GM12878 (cell line): ENCODE measurements at regions not wholly inside any gene's neighbourhood (a gene's known extent, or its start where the extent isn't known, plus 50 kb on each side); places are given as distances from the start of the nearest gene placed in this dataset.

Experiments
- ATAC-seq: fragments of 200-7000 bp; cut with Tn5 transposase; 3 replicates; pipeline ENCODE4 v1.9.1; 2020; ENCODE audit warnings: mild to moderate bottlenecking, moderate library complexity
- BruUV-seq: library from RNA; stranded (reverse); fragments of 400-500 nt; replicated peaks from 2 replicates; lab custom pipeline; 2021; lab: Mats Ljungman, UMichigan
- CTCF ChIA-PET: fragments of 300-600 bp; sonication (Branson Sonifier 250); formaldehyde crosslinking; extraction: SDS; loops from one replicate; lab custom pipeline; 2021; ENCODE audit warnings: inconsistent platforms; lab: Yijun Ruan, JAX
- POLR2A ChIA-PET: fragments of 350-600 bp; formaldehyde crosslinking; extraction: SDS; loops from one replicate; lab custom pipeline; 2021; ENCODE audit warnings: inconsistent platforms; lab: Charles Lee
- RAD21 ChIA-PET: fragments of 300-600 bp; sonication (Branson Sonifier 250); formaldehyde crosslinking; loops from one replicate; lab custom pipeline; 2023; ENCODE audit warnings: antibody characterized with exemption; ENCODE audit not compliant: unreplicated experiment; lab: Charles Lee
- SMC1A ChIA-PET: fragments of 300-600 bp; sonication (Branson Sonifier 250); formaldehyde crosslinking; loops from one replicate; lab custom pipeline; 2023; ENCODE audit not compliant: unreplicated experiment, uncharacterized antibody; lab: Charles Lee
- DNase-seq: peaks from one replicate; pipeline ENCODE4 v3.0.0-alpha.2; 2011; ENCODE audit warnings: low read depth, low spot score
- FAIRE-seq: peaks from 3 replicates; lab custom pipeline; 2011; peaks lifted over from hg19 to GRCh38; lab: Jason Lieb, UNC
- H2AFZ ChIP-seq: 2 replicates; pipeline ENCODE4 v1.6.0; 2011; ENCODE audit warnings: low read depth, low read length, control low read depth; ENCODE audit not compliant: control insufficient read depth
- H3K27ac ChIP-seq: 2 replicates; pipeline ENCODE4 v1.5.1; 2011; ENCODE audit warnings: control low read depth; ENCODE audit not compliant: control insufficient read depth, insufficient read depth
- H3K27me3 ChIP-seq, 2 experiments: replicated peaks in 1 of 2; 2 replicates each; pipeline versions ENCODE4 v1.6.0 to v1.6.1; 2011; ENCODE audit warnings: low read length in 1 of 2; ENCODE audit not compliant: control insufficient read depth in 2 of 2, insufficient read depth in 2 of 2
- H3K36me3 ChIP-seq, 2 experiments: 2 replicates each; pipeline ENCODE4 v1.5.1; 2011; ENCODE audit warnings: low read length in 1 of 2; ENCODE audit not compliant: control insufficient read depth in 2 of 2, insufficient read depth in 2 of 2
- H3K4me1 ChIP-seq: 2 replicates; pipeline ENCODE4 v1.6.1; 2011; ENCODE audit warnings: mild to moderate bottlenecking, low read length, moderate library complexity, mixed read lengths; ENCODE audit not compliant: control insufficient read depth, insufficient read depth
- H3K4me2 ChIP-seq: 2 replicates; pipeline ENCODE4 v1.6.0; 2011; ENCODE audit warnings: control low read depth; ENCODE audit not compliant: control insufficient read depth, insufficient read depth
- H3K4me3 ChIP-seq: fragments of 200-600 bp; sonication (generic); 2 replicates; pipeline ENCODE4 v1.5.1; 2016
- H3K79me2 ChIP-seq: 2 replicates; pipeline ENCODE4 v1.6.0; 2011; ENCODE audit warnings: low read length; ENCODE audit not compliant: control insufficient read depth, insufficient read depth
- H3K9ac ChIP-seq: 2 replicates; pipeline ENCODE4 v1.8.0; 2011; ENCODE audit warnings: low read length, control low read depth, mixed read lengths; ENCODE audit not compliant: control insufficient read depth, insufficient read depth
- H3K9me3 ChIP-seq: replicated peaks from 3 replicates; pipeline ENCODE4 v1.5.1; 2011; ENCODE audit warnings: mild to moderate bottlenecking, low read length; ENCODE audit not compliant: control insufficient read depth, insufficient read depth
- H4K20me1 ChIP-seq: 2 replicates; pipeline ENCODE4 v1.6.0; 2011; ENCODE audit not compliant: control insufficient read depth, insufficient read depth
- EED ChIP-seq: sonication (generic); IDR thresholded peaks from 2 replicates; pipeline ENCODE4 v1.6.1; 2016; ENCODE audit warnings: antibody characterized with exemption, low read depth
- JUND ChIP-seq: IDR thresholded peaks from 2 replicates; pipeline ENCODE4 v1.6.1; 2012; ENCODE audit warnings: low read depth, mild to moderate bottlenecking, low read length, improper control_type of control experiment, moderate library complexity
- KAT2A ChIP-seq: conservative IDR thresholded peaks from 2 replicates; pipeline ENCODE4 v1.6.1; 2011; ENCODE audit warnings: low read depth, low read length; ENCODE audit not compliant: control insufficient read depth
- MLLT1 ChIP-seq: fragments of 450-650 bp; IDR thresholded peaks from 2 replicates; pipeline ENCODE4 v1.6.1; 2016; ENCODE audit warnings: mild to moderate bottlenecking
- NFXL1 ChIP-seq: fragments of 450-650 bp; IDR thresholded peaks from 2 replicates; pipeline ENCODE4 v1.6.1; 2017; ENCODE audit warnings: antibody characterized with exemption, mild to moderate bottlenecking, borderline replicate concordance
- NRF1 ChIP-seq: conservative IDR thresholded peaks from 2 replicates; pipeline ENCODE4 v1.6.1; 2011; ENCODE audit warnings: mild to moderate bottlenecking, low read depth, low read length, improper control_type of control experiment
- POLR2AphosphoS2 ChIP-seq: IDR thresholded peaks from 2 replicates; pipeline ENCODE4 v1.6.1; 2011; ENCODE audit warnings: low read depth, mild to moderate bottlenecking, low read length, improper control_type of control experiment, moderate library complexity
- RBBP5 ChIP-seq: fragments of 200-600 bp; sonication (generic); conservative IDR thresholded peaks from 2 replicates; pipeline ENCODE4 v1.6.1; 2016
- WGBS: methylation state at CpG from one replicate; pipeline ENCODE4 v1.1.6; 2016; ENCODE audit warnings: low lambda C conversion rate; ENCODE audit not compliant: insufficient replicate concordance, insufficient coverage; ENCODE audit errors: missing lambda C conversion rate; 5-methylcytosine and 5-hydroxymethylcytosine counted together
- in situ Hi-C: fragments of 300-500 bp; cut with MboI; formaldehyde crosslinking; loops from 9 replicates; pipeline ENCODE4 v1.14.3; 2018; ENCODE audit warnings: mixed read lengths
- intact Hi-C: fragments of 100-400 bp; cut with micrococcal nuclease; formaldehyde crosslinking; loops from one replicate; pipeline ENCODE4 v1.14.2; 2022; ENCODE audit not compliant: unreplicated experiment
- TF ChIP-seq, protein P1 (sequence below): IDR thresholded peaks from 2 replicates; pipeline ENCODE4 v1.6.1; 2011; ENCODE audit warnings: low read depth, low read length, improper control_type of control experiment, borderline replicate concordance
- TF ChIP-seq, protein P2 (sequence below): fragments of 450-650 bp; IDR thresholded peaks from 2 replicates; pipeline ENCODE4 v1.6.1; 2017; ENCODE audit warnings: antibody characterized with exemption, mild to moderate bottlenecking, moderate library complexity

DNA sequence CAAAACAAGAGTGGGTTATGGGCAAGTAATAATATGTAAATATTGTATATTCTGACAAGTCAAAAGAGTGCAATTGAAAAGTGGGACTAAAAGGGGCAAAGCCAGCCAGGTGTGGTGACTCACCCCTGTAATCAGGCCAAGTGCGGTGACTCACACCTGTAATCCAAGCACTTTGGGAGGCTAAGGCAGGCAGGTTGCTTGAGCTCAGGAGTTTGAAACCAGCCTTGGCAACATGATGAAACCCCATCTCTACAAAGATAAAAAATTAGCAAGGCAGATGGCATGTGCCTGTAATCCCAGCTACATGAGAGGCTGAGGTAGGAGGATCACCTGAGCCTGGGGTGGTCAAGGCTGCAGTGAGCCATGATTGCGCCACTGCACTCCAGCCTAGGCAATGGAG is 304.0 kb downstream of the HHIPL2 start:
- intact Hi-C loops (no loop called here), in situ Hi-C loops (no loop called here)

GRCh38 chr1:222242492-222242891 is 305.4 kb downstream of the HHIPL2 start:
- H3K9me3 ChIP-seq, result no peaks in the 10 kb centered on the region
- DNase-seq (no peak), FAIRE-seq (no peak), ATAC-seq (no peak)
- no peaks in the 10 kb centered on the region for H4K20me1 ChIP-seq
- no TSS peak for BruUV-seq
- CTCF ChIA-PET, result no interaction called here
- no peak overlapping the region for H3K27ac ChIP-seq
- H3K9ac ChIP-seq, result no peak overlapping the region
- RAD21 ChIA-PET, result no interaction called here
- POLR2A ChIA-PET, result no interaction called here
- H3K4me1 ChIP-seq, result no peaks in the 10 kb centered on the region
- H2AFZ ChIP-seq, result no peak overlapping the region
- in situ Hi-C loops, result no loop called here
- intact Hi-C loops, result no loop called here
- H3K79me2 ChIP-seq, result no peaks in the 10 kb centered on the region
- H3K36me3 ChIP-seq, result no peaks in the 10 kb centered on the region
- SMC1A ChIA-PET, result interaction anchor here (0.6 kb wide), 1 partner anchor 536 kb away, joined by 3 read pairs; no protein-coding TSS in a partner anchor
- no peak overlapping the region for H3K4me2 ChIP-seq
- no peak overlapping the region for H3K4me3 ChIP-seq
- WGBS, result 0% methylated on average over 1 of the region's 1 CpG
- no peaks in the 10 kb centered on the region for H3K27me3 ChIP-seq
- TF ChIP-seq, protein P1, sequence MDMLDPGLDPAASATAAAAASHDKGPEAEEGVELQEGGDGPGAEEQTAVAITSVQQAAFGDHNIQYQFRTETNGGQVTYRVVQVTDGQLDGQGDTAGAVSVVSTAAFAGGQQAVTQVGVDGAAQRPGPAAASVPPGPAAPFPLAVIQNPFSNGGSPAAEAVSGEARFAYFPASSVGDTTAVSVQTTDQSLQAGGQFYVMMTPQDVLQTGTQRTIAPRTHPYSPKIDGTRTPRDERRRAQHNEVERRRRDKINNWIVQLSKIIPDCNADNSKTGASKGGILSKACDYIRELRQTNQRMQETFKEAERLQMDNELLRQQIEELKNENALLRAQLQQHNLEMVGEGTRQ, result no peak
- no peak for TF ChIP-seq POLR2AphosphoS2
- TF ChIP-seq, protein P2, sequence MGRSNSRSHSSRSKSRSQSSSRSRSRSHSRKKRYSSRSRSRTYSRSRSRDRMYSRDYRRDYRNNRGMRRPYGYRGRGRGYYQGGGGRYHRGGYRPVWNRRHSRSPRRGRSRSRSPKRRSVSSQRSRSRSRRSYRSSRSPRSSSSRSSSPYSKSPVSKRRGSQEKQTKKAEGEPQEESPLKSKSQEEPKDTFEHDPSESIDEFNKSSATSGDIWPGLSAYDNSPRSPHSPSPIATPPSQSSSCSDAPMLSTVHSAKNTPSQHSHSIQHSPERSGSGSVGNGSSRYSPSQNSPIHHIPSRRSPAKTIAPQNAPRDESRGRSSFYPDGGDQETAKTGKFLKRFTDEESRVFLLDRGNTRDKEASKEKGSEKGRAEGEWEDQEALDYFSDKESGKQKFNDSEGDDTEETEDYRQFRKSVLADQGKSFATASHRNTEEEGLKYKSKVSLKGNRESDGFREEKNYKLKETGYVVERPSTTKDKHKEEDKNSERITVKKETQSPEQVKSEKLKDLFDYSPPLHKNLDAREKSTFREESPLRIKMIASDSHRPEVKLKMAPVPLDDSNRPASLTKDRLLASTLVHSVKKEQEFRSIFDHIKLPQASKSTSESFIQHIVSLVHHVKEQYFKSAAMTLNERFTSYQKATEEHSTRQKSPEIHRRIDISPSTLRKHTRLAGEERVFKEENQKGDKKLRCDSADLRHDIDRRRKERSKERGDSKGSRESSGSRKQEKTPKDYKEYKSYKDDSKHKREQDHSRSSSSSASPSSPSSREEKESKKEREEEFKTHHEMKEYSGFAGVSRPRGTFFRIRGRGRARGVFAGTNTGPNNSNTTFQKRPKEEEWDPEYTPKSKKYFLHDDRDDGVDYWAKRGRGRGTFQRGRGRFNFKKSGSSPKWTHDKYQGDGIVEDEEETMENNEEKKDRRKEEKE, result no peak
- no peak for TF ChIP-seq JUND
- TF ChIP-seq NRF1, result no peak
- TF ChIP-seq KAT2A, result no peak

More for the DNA sequence above, 304.0 kb downstream of the HHIPL2 start:
- WGBS, result 50% methylated on average over 2 of the region's 2 CpGs
- Histone ChIP-seq H3K4me3 (no peak overlapping the region), H3K9me3 (no peaks in the 10 kb centered on the region), H3K4me1 (no peaks in the 10 kb centered on the region), H3K79me2 (no peaks in the 10 kb centered on the region), H3K27me3 (no peaks in the 10 kb centered on the region), H3K36me3 (no peaks in the 10 kb centered on the region), H3K4me2 (no peak overlapping the region), H3K27ac (no peak overlapping the region), H4K20me1 (no peaks in the 10 kb centered on the region), H2AFZ (no peak overlapping the region), H3K9ac (no peak overlapping the region)
- SMC1A ChIA-PET, result no interaction called here
- BruUV-seq, result no TSS peak
- ATAC-seq, result no peak
- no peak for DNase-seq
- CTCF ChIA-PET, result no interaction called here
- POLR2A ChIA-PET, result no interaction called here
- TF ChIP-seq NFXL1 (no peak), RBBP5 (no peak), EED (no peak), MLLT1 (no peak)
- RAD21 ChIA-PET, result no interaction called here
- no peak for FAIRE-seq
